ENCODE measurements at regions not wholly inside any gene's neighbourhood (a gene's known extent, or its start where the extent isn't known, plus 50 kb on each side); places are given as distances from the start of the nearest gene placed in this dataset.

GRCh38 chr4:161132715-161133425, 1030.9 kb downstream of the FSTL5 start:
- DNase-seq (ENCODE audit: low spot score), result no peak

GRCh38 chr4:161121451-161121850, 1042.3 kb downstream of the FSTL5 start:
- DNase-seq (ENCODE audit: low spot score), result no peak

- DNase-seq (ENCODE audit: low spot score), result no peak
Measured at GRCh38 chr4:161101881-161102280, 1061.9 kb downstream of the FSTL5 start.

DNA sequence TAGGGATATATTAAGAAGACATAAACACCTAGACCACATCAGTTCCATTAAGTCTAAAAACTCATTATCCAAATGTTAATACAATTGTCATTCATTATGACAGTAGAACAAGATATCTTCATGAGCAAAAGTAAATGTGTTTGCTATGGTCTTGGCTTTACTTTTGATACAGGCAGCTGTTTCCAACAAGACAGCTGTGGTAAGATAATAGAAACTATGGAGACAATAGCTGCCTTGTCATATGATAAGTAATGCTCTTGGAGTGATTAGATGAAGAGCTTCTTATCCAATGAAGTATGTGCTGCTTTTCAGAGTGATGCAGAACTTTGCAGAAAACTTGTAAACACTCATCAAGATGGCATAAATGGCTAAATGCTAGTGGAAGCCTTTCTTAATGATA, 1066.0 kb downstream of the FSTL5 start:
- DNase-seq (ENCODE audit: low spot score), result no peak

GRCh38 chr4:161061046-161061445, 1102.8 kb downstream of the FSTL5 start:
- DNase-seq (ENCODE audit: low spot score), result no peak

Measured in D341Med (cell line).